CD14-positive monocyte (primary cell): ENCODE measurements at regions not wholly inside any gene's neighbourhood (a gene's known extent, or its start where the extent isn't known, plus 50 kb on each side); places are given as distances from the start of the nearest gene placed in this dataset.
"Not testable (repeated sequence)": the region's sequence is repeated elsewhere in the genome, so short reads cannot be mapped to it uniquely, and the experiment has no call there.

Experiments used
- DNase-seq, 3 donors: peaks; one replicate each; pipeline ENCODE4 v3.0.0-alpha.2; 2011 to 2022
- H2AFZ ChIP-seq: 2 replicates; pipeline ENCODE4 v1.6.0; 2012; ENCODE audit warnings: mild to moderate bottlenecking, low read depth, low read length, inconsistent platforms; ENCODE audit not compliant: insufficient read depth, poor library complexity, severe bottlenecking
- H3K27ac ChIP-seq, 2 donors: 1 replicate in 1 of 2; 2 replicates in 1 of 2; pipeline ENCODE4 v1.5.1; 2012 to 2013; ENCODE audit warnings: low read length in 2 of 2, control low read depth in 1 of 2, inconsistent platforms in 1 of 2, low read depth in 1 of 2, mild to moderate bottlenecking in 1 of 2
- H3K27me3 ChIP-seq, 2 donors: one replicate each; pipeline versions ENCODE4 v1.6.0 to v1.6.1; 2011 to 2013; ENCODE audit warnings: low read length in 2 of 2; ENCODE audit not compliant: control insufficient read depth in 2 of 2, insufficient read depth in 2 of 2
- H3K36me3 ChIP-seq, 2 donors: replicated peaks in 1 of 2; 1 replicate in 1 of 2; 2 replicates in 1 of 2; pipeline versions ENCODE4 v1.5.1 to v1.6.1; 2012 to 2013; ENCODE audit warnings: low read length in 2 of 2, control low read depth in 1 of 2, inconsistent platforms in 1 of 2, mild to moderate bottlenecking in 1 of 2; ENCODE audit not compliant: insufficient read depth in 2 of 2, control insufficient read depth in 1 of 2
- H3K4me1 ChIP-seq, 2 donors: 1 replicate in 1 of 2; 2 replicates in 1 of 2; pipeline versions ENCODE4 v1.5.1 to v1.6.1; 2012 to 2013; ENCODE audit warnings: low read length in 2 of 2, control low read depth in 1 of 2, inconsistent platforms in 1 of 2, mild to moderate bottlenecking in 1 of 2, moderate library complexity in 1 of 2; ENCODE audit not compliant: insufficient read depth in 2 of 2, control insufficient read depth in 1 of 2
- H3K4me2 ChIP-seq: replicated peaks from 2 replicates; pipeline ENCODE3; 2012; ENCODE audit warnings: low read length, moderate library complexity, mild to moderate bottlenecking; ENCODE audit not compliant: poor library complexity, severe bottlenecking; ENCODE audit errors: extremely low read depth
- H3K4me3 ChIP-seq, 3 experiments: fragments of 200-600 bp in 1 of 3; sonication (generic) in 1 of 3; replicated peaks in 1 of 3; 1 replicate in 2 of 3; 2 replicates in 1 of 3; pipeline ENCODE4 v1.5.1; 2011 to 2013; ENCODE audit warnings: low read length in 3 of 3, mild to moderate bottlenecking in 3 of 3, control low read depth in 2 of 3, low read depth in 2 of 3, inconsistent platforms in 1 of 3, moderate library complexity in 1 of 3
- H3K79me2 ChIP-seq: 2 replicates; pipeline ENCODE4 v1.6.0; 2012; ENCODE audit warnings: mild to moderate bottlenecking, control low read depth, inconsistent platforms, low read length, moderate library complexity; ENCODE audit not compliant: insufficient read depth
- H3K9ac ChIP-seq: 2 replicates; pipeline ENCODE4 v1.6.0; 2017; ENCODE audit warnings: low read length, mild to moderate bottlenecking; ENCODE audit not compliant: insufficient read depth, poor library complexity, severe bottlenecking
- H3K9me3 ChIP-seq, 2 donors: replicated peaks in 1 of 2; 1 replicate in 1 of 2; 2 replicates in 1 of 2; pipeline versions ENCODE4 v1.5.1 to v1.6.1; 2012 to 2013; ENCODE audit warnings: low read length in 2 of 2, control low read depth in 1 of 2; ENCODE audit not compliant: control insufficient read depth in 1 of 2, insufficient read depth in 1 of 2
- H4K20me1 ChIP-seq: 2 replicates; pipeline ENCODE4 v1.6.0; 2012; ENCODE audit warnings: mild to moderate bottlenecking, low read length, control low read depth, moderate library complexity; ENCODE audit not compliant: insufficient read depth
- H3K27ac Mint-ChIP-seq, 7 donors: one replicate each; pipeline ENCODE4 v1.8.0; 2020; ENCODE audit warnings: mild to moderate bottlenecking in 7 of 7, mixed read lengths in 7 of 7, moderate library complexity in 6 of 7, inconsistent platforms in 2 of 7
- H3K27me3 Mint-ChIP-seq, 3 donors: one replicate each; pipeline ENCODE4 v1.8.0; 2021 to 2022; ENCODE audit warnings: low read depth in 3 of 3, mild to moderate bottlenecking in 3 of 3, mixed read lengths in 3 of 3, moderate library complexity in 3 of 3, inconsistent platforms in 1 of 3
- H3K36me3 Mint-ChIP-seq, 2 donors: one replicate each; pipeline ENCODE4 v1.8.0; 2020; ENCODE audit warnings: mixed read lengths in 2 of 2, inconsistent platforms in 1 of 2, mild to moderate bottlenecking in 1 of 2
- H3K4me1 Mint-ChIP-seq: one replicate; pipeline ENCODE4 v1.8.0; 2020; ENCODE audit warnings: mild to moderate bottlenecking, mixed read lengths
- H3K4me3 Mint-ChIP-seq, 2 donors: one replicate each; pipeline ENCODE4 v1.8.0; 2020; ENCODE audit warnings: mild to moderate bottlenecking in 2 of 2, mixed read lengths in 2 of 2, moderate library complexity in 1 of 2
- H3K9me3 Mint-ChIP-seq, 7 donors: one replicate each; pipeline ENCODE4 v1.8.0; 2020 to 2022; ENCODE audit warnings: mixed read lengths in 7 of 7, mild to moderate bottlenecking in 6 of 7, moderate library complexity in 6 of 7, inconsistent platforms in 2 of 7
- CTCF ChIP-seq: fragments of 200-600 bp; IDR thresholded peaks from one replicate; pipeline ENCODE4 v1.8.0; 2022; ENCODE audit warnings: antibody characterized with exemption, mild to moderate bottlenecking
- WGBS: methylation state at CpG from one replicate; pipeline ENCODE4 v1.1.5; 2013; ENCODE audit warnings: missing lambda C conversion rate; ENCODE audit not compliant: insufficient coverage; 5-methylcytosine and 5-hydroxymethylcytosine counted together
- intact Hi-C, 2 donors: fragments of 100-400 bp; cut with micrococcal nuclease; formaldehyde crosslinking; loops; one replicate each; pipeline versions ENCODE4 v1.15.0 to v1.15.1; 2023

DNA sequence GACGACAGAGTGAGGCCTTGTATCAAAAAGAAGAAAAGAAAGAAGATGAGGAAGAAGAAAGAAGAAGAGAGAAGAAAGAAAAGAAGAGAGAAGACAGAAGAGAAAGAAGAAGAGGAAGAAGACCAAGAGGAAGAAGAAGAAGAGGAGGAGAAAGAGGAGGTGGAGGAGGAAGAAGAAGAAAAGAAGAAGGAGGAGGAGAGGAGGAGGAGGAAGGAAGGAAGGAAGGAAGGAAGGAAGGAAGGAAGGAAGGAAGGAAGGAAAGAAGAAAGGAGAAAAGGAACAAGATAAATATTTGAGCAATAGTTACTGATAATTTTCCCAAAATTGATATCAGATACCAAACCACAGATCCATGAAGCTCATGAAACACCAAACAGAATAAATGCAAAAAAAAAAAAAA, 169.7 kb upstream of the TMEM45B start:
- Mint-ChIP-seq H3K9me3 (peaks cover 0 to 7% (median 2%) of the 10 kb centered on the region in 7 donors), H3K27ac (peak overlapping the region in 1 of 7 donors; percentile 26), H3K4me3 (no peak overlapping the region), H3K27me3 (peaks cover 0 to 2% (median 2%) of the 10 kb centered on the region in 3 donors), H3K36me3 (no peaks in the 10 kb centered on the region), H3K4me1 (no peaks in the 10 kb centered on the region)
- Histone ChIP-seq H3K9me3 (no peaks in the 10 kb centered on the region), H3K4me1 (no peaks in the 10 kb centered on the region), H3K27ac (no peak overlapping the region), H3K36me3 (no peaks in the 10 kb centered on the region), H4K20me1 (no peaks in the 10 kb centered on the region), H3K27me3 (no peaks in the 10 kb centered on the region), H3K79me2 (no peaks in the 10 kb centered on the region), H2AFZ (no peak overlapping the region), H3K4me3 (no peak overlapping the region), H3K9ac (no peak overlapping the region), H3K4me2 (no peak overlapping the region)
- intact Hi-C loops: no loop called here
- TF ChIP-seq CTCF: no peak
- WGBS: 40% methylated on average over 1 of the region's 1 CpG
- no peak for DNase-seq

DNA sequence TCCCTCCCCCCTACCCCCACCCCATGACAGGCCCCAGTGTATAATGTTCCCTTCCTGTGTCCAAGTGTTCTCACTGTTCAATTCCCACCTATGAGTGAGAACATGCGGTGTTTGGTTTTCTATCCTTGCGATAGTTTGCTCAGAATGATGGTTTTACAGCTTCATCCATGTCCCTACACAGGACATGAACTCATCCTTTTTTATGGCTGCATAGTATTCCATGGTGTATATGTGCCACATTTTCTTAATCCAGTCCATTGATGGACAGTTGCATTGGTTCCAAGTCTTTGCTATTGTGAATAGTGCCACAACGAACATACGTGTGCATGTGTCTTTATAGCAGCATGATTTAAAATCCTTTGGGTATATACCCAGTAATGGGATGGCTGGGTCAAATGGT, 165.6 kb upstream of the TMEM45B start:
- H3K36me3 ChIP-seq, H3K79me2 ChIP-seq, H3K36me3 Mint-ChIP-seq, DNase-seq, H3K4me2 ChIP-seq, H4K20me1 ChIP-seq, H3K4me3 Mint-ChIP-seq, H3K27ac ChIP-seq, H3K4me1 Mint-ChIP-seq, H3K27me3 ChIP-seq, intact Hi-C loops, H3K27ac Mint-ChIP-seq, H3K27me3 Mint-ChIP-seq, H3K4me3 ChIP-seq, H3K9ac ChIP-seq, H3K4me1 ChIP-seq, H2AFZ ChIP-seq: not testable (repeated sequence)
- peaks cover 7 to 17% of the 10 kb centered on the region in 2 donors for H3K9me3 ChIP-seq
- WGBS: no CpG with 5 or more reads among the region's 4 CpGs
- H3K9me3 Mint-ChIP-seq: peaks cover 7 to 20% (median 15%) of the 10 kb centered on the region in 7 donors
